Ovary (tissue), 7 donors: ENCODE measurements at regions not wholly inside any gene's neighbourhood (a gene's known extent, or its start where the extent isn't known, plus 50 kb on each side); places are given as distances from the start of the nearest gene placed in this dataset.
"Not testable (repeated sequence)": the region's sequence is repeated elsewhere in the genome, so short reads cannot be mapped to it uniquely, and the experiment has no call there.

Experiments
- DNase-seq, 5 donors: peaks; one replicate each; pipeline ENCODE4 v3.0.0-alpha.2; 2019 to 2020
- H3K27ac ChIP-seq, 2 donors: fragments of 200-600 bp; one replicate each; pipeline versions ENCODE4 v1.5.1 to v1.8.0; 2019 to 2022
- H3K27me3 ChIP-seq: fragments of 200-600 bp; one replicate; pipeline ENCODE4 v1.8.0; 2022
- H3K36me3 ChIP-seq: fragments of 200-600 bp; sonication (generic); one replicate; pipeline ENCODE4 v1.5.1; 2019
- H3K4me1 ChIP-seq: one replicate; pipeline ENCODE4 v1.8.1; 2013; ENCODE audit warnings: mild to moderate bottlenecking, moderate library complexity; ENCODE audit not compliant: insufficient read depth
- H3K4me3 ChIP-seq: fragments of 200-600 bp; sonication (generic); one replicate; pipeline ENCODE4 v1.5.1; 2017
- H3K9me3 ChIP-seq, 2 donors: fragments of 200-600 bp in 1 of 2; sonication (generic) in 1 of 2; one replicate each; pipeline versions ENCODE4 v1.5.1 to v1.8.1; 2013 to 2019; ENCODE audit warnings: mild to moderate bottlenecking in 1 of 2, moderate library complexity in 1 of 2
- EP300 ChIP-seq: sonication (generic); formaldehyde crosslinking; IDR thresholded peaks from one replicate; pipeline ENCODE4 v1.6.1; 2017; ENCODE audit warnings: antibody characterized with exemption
- POLR2A ChIP-seq: fragments of 450-650 bp; IDR thresholded peaks from one replicate; pipeline ENCODE4 v1.6.1; 2017; ENCODE audit warnings: antibody characterized with exemption, mild to moderate bottlenecking, moderate library complexity
- WGBS, 3 donors: extraction: QIAGEN DNeasy Blood & Tissue Kit in 1 of 3; methylation state at CpG; one replicate each; pipeline versions ENCODE4 v1.1.5 to v1.1.7; 2013 to 2017; 5-methylcytosine and 5-hydroxymethylcytosine counted together
- intact Hi-C, 4 donors: fragments of 100-400 bp; cut with DNase I; formaldehyde crosslinking; loops; one replicate each; pipeline versions ENCODE4 v1.11.0 to v1.15.1; 2022 to 2023
- TF ChIP-seq, protein P1 (sequence below), 3 donors: fragments of 450-650 bp in 2 of 3; fragments of 200-600 bp in 1 of 3; IDR thresholded peaks; one replicate each; pipeline versions ENCODE4 v1.5.1 to v1.8.0; 2016 to 2022; ENCODE audit warnings: antibody characterized with exemption in 3 of 3, mild to moderate bottlenecking in 1 of 3
- donor health status: DM: no; HTN: no; CAD: no; lungs with moderate emphysema.
- donor health status: DM: no; HTN: no; CAD: no.
- donor health status: Bipolar disorder and iron deficiency.
- donor health status: DM: no; HTN: no; CAD: no.
- donor health status: DM: yes; HTN: yes; CAD: no.

DNA sequence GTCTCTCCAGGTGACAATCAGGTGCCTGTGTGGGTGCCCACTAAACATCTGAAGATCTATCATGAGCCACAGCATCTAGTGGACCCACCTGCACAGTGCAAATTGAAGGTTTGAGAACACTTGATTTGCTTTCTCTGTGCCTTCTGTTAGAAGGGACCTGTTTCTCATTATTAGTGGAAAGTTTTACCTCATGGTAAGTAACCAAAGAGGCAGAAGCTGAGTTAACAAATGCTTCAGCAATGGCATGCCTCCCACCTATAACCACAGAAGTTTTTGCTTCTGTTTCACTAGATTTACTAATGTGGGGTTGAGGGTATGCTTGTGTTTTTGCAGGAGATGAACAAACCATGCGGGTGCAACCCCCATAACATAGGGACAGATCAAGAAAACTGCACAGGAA is 297.4 kb upstream of the DKK2 start:
- H3K4me1 ChIP-seq, result no peaks in the 10 kb centered on the region
- DNase-seq, result no peak
- H3K27me3 ChIP-seq, result no peaks in the 10 kb centered on the region
- no peaks in the 10 kb centered on the region for H3K9me3 ChIP-seq
- H3K27ac ChIP-seq, result no peak overlapping the region
- 77 to 94% (median 86%) methylated on average over 1 of the region's 1 CpG for WGBS, 3 donors
- no peak overlapping the region for H3K4me3 ChIP-seq
- TF ChIP-seq, protein P1, sequence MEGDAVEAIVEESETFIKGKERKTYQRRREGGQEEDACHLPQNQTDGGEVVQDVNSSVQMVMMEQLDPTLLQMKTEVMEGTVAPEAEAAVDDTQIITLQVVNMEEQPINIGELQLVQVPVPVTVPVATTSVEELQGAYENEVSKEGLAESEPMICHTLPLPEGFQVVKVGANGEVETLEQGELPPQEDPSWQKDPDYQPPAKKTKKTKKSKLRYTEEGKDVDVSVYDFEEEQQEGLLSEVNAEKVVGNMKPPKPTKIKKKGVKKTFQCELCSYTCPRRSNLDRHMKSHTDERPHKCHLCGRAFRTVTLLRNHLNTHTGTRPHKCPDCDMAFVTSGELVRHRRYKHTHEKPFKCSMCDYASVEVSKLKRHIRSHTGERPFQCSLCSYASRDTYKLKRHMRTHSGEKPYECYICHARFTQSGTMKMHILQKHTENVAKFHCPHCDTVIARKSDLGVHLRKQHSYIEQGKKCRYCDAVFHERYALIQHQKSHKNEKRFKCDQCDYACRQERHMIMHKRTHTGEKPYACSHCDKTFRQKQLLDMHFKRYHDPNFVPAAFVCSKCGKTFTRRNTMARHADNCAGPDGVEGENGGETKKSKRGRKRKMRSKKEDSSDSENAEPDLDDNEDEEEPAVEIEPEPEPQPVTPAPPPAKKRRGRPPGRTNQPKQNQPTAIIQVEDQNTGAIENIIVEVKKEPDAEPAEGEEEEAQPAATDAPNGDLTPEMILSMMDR (IDR thresholded peaks at IDR 0.05), result no peak
- no peak for TF ChIP-seq EP300
- TF ChIP-seq POLR2A, result no peak
- H3K36me3 ChIP-seq, result no peaks in the 10 kb centered on the region
- intact Hi-C loops, result no loop called here

DNA sequence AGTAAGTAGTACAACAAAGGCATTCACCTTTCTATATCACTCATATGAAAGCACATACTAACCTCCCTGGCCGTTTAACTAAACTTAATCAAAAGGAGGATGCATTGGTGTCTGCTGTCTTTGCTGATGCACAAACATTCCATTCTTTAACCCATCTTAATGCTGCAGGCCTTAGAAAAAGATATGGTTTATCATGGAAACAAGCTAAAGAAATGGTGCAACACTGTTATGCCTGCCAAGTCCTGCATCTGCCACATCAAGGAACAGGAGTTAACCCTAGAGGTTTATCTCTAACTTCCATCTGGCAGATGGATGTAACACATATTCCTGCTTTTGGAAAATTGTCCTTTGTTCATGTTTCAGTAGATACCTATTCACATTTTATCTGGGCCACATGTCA is 296.5 kb upstream of the DKK2 start:
- H3K9me3 ChIP-seq, H3K27ac ChIP-seq, H3K4me3 ChIP-seq, H3K27me3 ChIP-seq, H3K4me1 ChIP-seq, intact Hi-C loops, H3K36me3 ChIP-seq, DNase-seq: not testable (repeated sequence)
- 22 to 39% (median 30%) methylated on average over 1 of the region's 1 CpG for WGBS, 3 donors

- no peaks in the 10 kb centered on the region for H3K36me3 ChIP-seq
- no peak for DNase-seq
- intact Hi-C loops, result no loop called here
- no peak overlapping the region for H3K27ac ChIP-seq
- no peaks in the 10 kb centered on the region for H3K9me3 ChIP-seq
- H3K27me3 ChIP-seq, result no peaks in the 10 kb centered on the region
- no peak overlapping the region for H3K4me3 ChIP-seq
- no peaks in the 10 kb centered on the region for H3K4me1 ChIP-seq
- TF ChIP-seq, protein P1 (IDR thresholded peaks at IDR 0.05), result no peak
- no peak for TF ChIP-seq POLR2A
- TF ChIP-seq EP300, result no peak
Observed at GRCh38 chr4:107330916-107331315, 294.8 kb upstream of the DKK2 start.

GRCh38 chr4:107319386-107319785 is 283.3 kb upstream of the DKK2 start:
- Histone ChIP-seq H3K4me1 (no peaks in the 10 kb centered on the region), H3K27ac (no peak overlapping the region), H3K9me3 (no peaks in the 10 kb centered on the region), H3K4me3 (no peak overlapping the region), H3K36me3 (no peaks in the 10 kb centered on the region), H3K27me3 (no peaks in the 10 kb centered on the region)
- intact Hi-C loops, result no loop called here
- WGBS, 3 donors, result 31 to 46% (median 39%) methylated on average over 1 of the region's 1 CpG
- no peak for DNase-seq
- TF ChIP-seq EP300 (no peak), POLR2A (no peak)
- TF ChIP-seq, protein P1 (IDR thresholded peaks at IDR 0.05), result no peak

DNA sequence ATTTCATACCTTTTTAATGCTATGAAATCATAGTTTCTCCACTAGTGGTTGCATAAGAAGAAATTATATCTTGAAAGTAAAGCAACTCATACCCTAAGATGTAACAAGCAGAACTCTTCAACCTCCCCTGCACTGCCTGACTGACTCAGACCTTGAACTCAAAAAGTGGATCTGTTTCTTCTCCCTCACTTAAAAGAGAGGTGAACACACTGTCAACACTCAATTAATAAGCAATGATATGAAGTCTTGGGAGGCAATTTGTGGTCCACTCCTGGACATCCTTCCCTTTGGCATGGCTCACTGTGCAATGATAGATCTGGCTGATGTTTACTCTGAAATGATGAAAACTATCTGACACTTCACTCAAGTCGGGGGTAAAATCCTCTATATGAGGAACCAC is 282.0 kb upstream of the DKK2 start:
- Histone ChIP-seq H3K4me1 (no peaks in the 10 kb centered on the region), H3K36me3 (no peaks in the 10 kb centered on the region), H3K4me3 (no peak overlapping the region), H3K27ac (no peak overlapping the region), H3K27me3 (no peaks in the 10 kb centered on the region), H3K9me3 (no peaks in the 10 kb centered on the region)
- DNase-seq, result no peak
- WGBS, 3 donors, result 0 to 40% (median 25%) methylated on average over 1 of the region's 1 CpG
- TF ChIP-seq EP300, result no peak
- no peak for TF ChIP-seq POLR2A
- TF ChIP-seq, protein P1 (IDR thresholded peaks at IDR 0.05), result no peak
- intact Hi-C loops, result no loop called here
